ENCODE measurements at regions not wholly inside any gene's neighbourhood (a gene's known extent, or its start where the extent isn't known, plus 50 kb on each side); places are given as distances from the start of the nearest gene placed in this dataset.
A peak's percentile ranks its signal among the peaks of the same experiment; 100 is the strongest.
"Not testable (repeated sequence)": the region's sequence is repeated elsewhere in the genome, so short reads cannot be mapped to it uniquely, and the experiment has no call there.

GRCh38 chr9:103242025-103242424, 246.9 kb downstream of the CYLC2 start:
- DNase-seq = no peak

- no peak for DNase-seq
Measured at GRCh38 chr9:103242486-103242885, 247.4 kb downstream of the CYLC2 start.

- DNase-seq = no peak
Measured at GRCh38 chr9:103243553-103243952, 248.4 kb downstream of the CYLC2 start.

DNA sequence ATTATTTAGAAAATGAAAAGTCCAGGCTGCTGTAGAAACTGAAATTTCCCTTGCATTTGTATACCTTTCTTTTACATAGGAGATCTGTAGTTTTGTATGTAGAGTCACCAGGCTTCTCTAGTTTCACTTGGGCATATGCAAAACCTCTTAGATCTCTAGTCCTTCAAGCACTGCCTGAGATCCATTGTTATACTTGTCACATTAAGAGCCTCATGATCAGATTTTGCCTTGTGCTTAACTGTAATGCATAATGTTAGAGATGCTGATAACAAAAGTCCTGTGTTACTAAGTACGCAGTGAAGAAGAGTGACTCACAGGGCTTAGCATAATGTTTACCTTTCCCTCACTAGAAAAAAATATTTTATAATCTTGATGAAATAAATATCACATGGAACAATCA, 250.2 kb downstream of the CYLC2 start:
- DNase-seq = peak; percentile 80

DNA sequence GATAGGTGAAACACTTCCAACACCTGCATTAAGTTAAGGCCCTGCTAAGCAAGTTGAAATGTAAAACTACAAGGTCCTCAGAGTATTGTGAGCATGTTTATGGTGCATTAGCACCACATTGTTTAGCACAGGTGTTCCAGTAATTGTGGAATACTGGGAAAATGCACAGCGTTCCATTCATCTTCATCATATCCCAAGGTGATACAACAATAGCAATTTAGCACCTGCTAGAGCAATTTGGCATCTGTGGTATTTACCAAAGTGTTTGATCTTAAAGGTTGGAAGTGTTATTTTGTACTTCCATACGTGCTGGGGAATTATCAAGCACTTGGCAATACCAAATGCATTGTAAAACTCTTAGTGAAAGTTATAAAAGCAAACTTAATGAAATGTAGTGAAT, 266.8 kb downstream of the CYLC2 start:
- DNase-seq = no peak

- DNase-seq = no peak
Measured at GRCh38 chr9:103266064-103266463, 270.9 kb downstream of the CYLC2 start.

DNA sequence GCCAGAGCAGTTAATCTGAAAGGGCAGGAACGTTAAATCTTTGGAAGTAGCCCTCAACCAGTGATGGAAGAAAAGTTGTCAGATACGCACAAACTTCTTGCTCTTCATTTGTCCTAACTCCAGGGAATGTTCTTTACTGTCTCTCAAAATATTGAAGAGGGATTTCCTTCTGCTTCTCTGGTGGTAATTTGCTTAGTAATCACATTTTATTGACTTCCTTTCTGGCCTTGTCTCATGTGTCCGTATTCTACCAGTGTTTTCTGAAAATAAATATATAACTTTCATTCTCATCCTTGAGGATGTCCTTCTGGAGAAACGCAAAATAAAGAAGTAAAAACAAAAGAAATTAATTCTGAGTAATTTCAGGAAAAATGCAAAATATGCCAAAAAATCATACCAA, 282.1 kb downstream of the CYLC2 start:
- no peak for DNase-seq

GRCh38 chr9:103281126-103281525, 286.0 kb downstream of the CYLC2 start:
- no peak for DNase-seq

DNA sequence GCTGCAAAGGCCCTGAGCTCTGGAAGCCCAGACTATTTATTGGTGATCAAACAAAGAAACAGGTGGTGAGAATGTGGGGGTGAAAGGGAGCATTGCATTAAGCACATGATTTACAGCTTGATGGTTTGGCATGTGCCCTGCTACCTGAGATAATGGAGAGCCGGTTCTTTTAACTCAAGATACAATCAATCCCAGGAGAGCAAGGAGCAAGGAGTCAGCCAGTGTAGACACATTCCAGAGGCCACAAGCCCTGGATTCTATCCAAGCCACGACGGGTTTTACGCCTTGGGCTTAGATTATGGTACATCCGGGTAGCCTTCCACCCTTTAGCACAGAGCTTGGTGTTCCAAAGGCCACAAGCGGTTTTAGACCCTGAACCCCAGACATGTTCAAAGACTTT, 292.2 kb downstream of the CYLC2 start:
- no peak for DNase-seq

DNA sequence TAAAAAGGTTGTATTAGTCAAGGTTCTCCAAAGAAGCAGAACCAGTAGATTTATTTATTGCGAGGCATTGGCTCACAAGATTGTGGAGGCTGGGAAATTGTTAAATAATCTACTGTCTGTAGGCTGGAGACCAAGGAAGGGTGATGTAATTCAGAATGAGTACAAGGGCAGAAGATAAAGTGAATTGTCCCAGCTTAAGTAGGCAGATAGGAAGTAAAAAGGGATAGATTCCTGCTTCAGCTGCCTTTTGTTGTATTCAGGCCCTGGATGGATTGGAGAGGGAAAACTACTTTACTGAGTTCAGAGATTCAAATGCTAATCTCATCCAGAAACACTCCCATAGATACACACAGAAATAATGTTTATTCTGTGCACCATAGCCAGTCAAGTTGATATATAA, 301.1 kb downstream of the CYLC2 start:
- DNase-seq = no peak

DNA sequence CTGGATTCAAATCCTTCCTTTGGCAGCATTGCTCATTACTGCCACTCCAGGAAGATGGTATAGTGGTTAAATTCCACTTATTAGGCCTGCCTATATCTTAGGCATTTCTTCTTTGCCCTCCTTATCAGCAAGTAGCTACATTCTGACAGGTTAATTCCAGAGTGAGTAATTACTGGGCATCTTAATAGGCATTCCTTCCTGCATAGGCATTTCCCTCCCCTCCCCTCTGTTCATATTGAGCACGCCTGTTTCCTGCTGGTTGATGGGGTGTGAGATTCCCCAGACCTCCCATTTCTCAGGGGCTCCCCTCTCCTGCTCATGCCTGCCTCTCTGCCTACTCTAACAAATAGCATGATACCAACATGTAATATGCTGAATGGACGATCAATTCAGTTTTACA, 305.9 kb downstream of the CYLC2 start:
- no peak for DNase-seq

DNA sequence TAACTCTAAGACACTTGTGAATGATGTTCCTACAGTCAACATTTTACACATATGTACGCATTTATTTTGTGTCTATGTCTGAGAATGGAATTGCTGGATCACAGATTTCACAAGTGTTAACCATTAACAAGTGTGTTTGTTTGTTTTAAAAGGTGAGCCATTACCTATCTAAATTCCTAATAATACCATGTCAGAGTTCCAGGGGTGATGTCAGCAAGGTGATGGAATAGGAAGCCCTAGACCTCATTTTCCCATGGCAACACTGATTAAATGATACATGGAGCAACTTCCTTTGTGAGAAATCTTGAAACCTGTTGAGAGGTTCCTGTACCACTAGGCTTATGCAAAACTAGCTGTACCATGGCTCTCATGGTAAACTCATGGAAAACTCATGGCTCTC, 309.7 kb downstream of the CYLC2 start:
- no peak for DNase-seq

DNA sequence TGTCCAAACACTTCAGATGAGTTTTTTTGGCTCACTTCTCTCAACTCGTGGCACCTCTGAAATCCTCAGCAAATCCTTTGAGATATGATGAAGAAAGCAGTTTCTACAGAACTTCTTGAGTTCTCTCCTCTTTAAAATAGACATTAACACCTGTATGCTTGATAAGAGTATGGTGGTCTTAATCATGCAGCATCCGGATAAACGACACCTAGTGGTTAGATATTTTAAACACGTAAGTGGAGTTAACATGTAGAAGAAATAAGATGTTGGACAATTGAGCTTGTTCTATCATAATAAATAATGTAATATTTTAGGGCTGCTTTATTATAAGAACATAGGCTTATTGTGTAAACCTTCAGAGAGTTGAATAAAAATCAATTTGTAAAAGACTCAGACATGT, 324.8 kb downstream of the CYLC2 start:
- DNase-seq = no peak

DNA sequence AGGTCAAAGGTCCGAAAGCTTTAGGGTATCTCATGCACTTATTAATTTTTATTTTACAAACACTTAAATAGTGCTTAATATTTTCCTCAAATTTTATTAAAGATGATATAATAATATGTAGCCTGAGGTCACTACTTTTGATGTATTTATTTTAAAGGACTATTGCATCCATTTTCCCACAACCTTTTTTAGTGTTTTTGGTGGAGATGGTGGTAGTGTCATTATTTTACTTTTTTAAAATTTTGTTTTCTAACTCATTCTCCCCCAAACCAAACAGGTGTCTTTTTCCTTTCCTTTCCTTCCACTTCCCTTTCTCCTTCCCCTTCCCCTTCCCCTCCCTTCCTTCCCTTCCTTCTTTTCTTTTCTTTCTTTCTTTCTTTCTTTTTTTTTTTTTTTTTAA, 328.6 kb downstream of the CYLC2 start:
- DNase-seq = no peak

DNA sequence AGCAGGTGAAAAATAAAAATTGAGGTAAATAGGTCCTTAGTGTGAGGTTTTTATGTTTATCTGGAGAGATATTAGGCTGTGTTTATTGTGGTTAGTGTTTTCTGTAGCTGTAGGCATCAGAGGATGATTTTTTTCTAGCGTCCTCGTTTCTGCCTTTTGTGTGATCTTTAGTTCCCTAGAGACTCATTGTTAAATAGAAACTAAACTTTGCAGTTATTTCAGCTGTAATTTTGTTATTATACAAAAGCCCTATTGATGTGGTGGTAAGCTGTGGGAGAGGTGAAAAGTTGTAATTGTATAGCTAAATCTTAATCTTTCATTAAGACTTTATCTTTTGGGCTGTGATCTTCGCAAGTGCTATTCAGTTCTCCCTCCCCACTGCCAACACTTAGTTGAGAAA, 340.3 kb downstream of the CYLC2 start:
- no peak for DNase-seq

DNA sequence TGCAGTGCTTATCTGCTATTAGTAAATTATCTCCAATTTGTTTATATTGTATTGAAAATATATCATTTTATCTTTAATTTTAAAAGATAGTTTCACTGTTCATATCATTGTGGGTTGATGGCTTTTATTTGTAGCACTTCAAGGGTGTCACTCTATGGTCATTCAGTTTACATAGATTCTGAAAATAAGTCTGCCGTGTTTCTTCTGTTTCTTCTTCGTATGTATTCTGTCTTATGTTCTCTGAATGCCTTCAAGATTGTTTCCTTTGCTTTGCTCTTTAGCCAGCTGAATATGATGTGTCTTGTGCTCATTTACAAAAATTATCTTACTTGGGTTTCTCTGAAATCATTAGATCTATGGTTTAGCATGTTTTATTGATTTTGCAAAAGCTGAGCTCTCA, 359.9 kb downstream of the CYLC2 start:
- no peak for DNase-seq

- not testable (repeated sequence) for DNase-seq
Measured at GRCh38 chr9:103357980-103358379, 362.8 kb downstream of the CYLC2 start.

GRCh38 chr9:103361906-103362305, 366.8 kb downstream of the CYLC2 start:
- DNase-seq = no peak

DNA sequence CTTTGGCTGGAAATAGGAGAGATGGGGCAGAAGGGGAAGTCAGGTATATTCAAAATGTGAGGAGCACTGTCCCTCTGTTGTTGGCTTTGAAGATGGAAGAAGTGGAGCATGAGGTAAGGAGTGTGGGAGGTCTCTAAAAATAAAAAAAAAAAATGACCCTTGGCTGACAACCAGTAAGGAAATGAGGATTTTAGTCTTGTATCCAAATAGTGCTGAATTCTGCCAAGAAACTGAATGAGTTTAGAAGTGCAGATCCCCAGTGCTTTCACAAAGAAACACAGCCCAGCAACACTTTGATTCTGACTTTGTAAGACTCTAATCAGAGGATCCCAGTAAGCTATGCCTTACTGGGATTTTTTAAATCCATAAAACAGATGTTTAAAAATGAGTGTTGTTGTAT, 367.9 kb downstream of the CYLC2 start:
- DNase-seq = no peak

DNA sequence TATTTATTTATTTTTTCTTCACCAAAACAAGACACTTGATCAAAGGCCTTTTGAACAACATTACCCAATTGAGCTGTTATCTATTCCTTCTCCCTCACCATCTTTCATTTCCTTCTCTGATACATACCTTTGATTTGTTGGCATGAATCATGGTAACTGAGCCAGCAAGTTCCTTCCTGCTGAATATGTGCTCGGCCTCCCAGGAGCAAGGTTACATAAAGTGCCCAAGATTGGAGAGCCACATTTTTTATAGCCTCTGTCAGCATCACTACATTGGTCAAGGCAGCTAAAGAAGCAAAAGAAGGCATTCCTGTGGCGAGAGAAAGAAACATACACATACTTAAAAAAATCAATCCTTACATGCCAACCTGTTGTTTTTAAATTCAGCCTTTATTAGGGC, 369.6 kb downstream of the CYLC2 start:
- DNase-seq = no peak

DNA sequence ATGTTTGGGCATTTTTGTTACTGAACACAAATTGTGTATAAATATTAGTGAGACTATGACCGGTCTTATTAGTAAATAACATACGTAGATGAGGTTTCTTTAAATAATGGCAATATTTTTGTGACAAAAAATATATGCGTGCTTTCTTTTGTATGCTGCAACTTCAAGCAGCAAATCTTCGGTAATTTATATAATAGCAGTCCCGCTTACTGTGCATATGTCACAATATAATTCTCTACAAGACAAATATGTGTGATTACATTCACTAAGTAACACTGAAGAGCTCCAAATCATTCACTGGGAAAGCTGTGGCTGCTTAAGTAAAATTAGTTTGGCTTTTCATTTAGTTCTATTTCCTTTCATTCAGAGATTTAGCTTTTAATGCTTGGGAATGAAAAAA, 376.0 kb downstream of the CYLC2 start:
- no peak for DNase-seq

GRCh38 chr9:103372828-103373227, 377.7 kb downstream of the CYLC2 start:
- no peak for DNase-seq

DNA sequence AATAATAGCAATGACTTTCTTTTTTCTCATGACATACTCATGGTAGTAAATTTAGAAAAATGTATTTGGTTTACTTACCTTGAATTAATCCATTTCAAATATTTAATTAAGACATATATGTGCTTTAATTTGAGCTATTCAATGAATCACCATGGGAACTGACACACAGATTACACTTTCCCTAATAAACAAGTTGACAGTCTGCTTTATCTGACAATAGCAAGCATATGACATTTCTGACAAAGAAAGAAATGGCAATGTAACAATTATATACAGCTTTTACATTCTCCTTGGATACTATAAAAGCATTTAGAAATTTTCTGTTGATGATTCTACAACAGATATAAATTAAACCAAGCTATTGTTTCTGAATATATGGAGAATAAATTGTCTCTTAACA, 382.5 kb downstream of the CYLC2 start:
- no peak for DNase-seq

GRCh38 chr9:103397868-103398600, 402.9 kb downstream of the CYLC2 start:
- no peak for DNase-seq

DNA sequence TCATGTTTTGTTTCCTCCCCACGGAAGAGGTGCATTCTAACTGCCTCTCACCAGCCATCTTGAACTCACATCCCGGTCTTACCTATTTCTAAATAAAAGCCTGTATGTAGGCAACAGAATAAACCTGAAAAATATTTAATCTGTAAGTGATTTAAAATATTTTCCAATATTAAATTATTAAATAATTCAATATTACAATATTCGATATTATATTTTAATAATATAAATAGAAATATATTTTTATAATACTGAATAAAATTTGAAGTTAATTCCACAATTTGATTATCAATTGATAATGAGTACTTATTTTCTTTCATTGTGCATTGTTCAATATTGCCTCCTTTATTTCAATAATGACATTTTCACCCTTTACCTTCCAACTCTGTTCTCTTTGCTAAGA, 404.4 kb downstream of the CYLC2 start:
- no peak for DNase-seq

DNA sequence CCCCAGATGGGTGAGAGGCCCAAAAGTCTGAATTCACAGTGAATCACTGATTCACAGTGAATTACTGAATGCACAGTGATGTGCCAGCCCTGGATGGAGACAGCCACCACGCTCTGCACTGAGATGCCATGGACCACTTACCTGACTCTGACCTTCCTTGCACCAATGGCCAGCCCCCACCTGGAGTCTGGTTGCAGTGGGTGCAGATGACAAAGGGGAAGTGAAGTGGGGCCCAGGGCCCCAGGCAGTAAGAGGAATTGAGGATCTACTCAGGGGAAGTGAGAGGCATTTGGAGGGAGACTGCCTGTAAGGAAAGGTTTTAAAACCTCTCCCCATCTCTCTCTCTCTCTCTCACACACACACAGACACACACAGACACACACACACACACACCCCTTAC, 412.1 kb downstream of the CYLC2 start:
- no peak for DNase-seq
